Trophoblast cell (in vitro differentiated cells and primary cell): ENCODE measurements at regions not wholly inside any gene's neighbourhood (a gene's known extent, or its start where the extent isn't known, plus 50 kb on each side); places are given as distances from the start of the nearest gene placed in this dataset.

Experiments
- DNase-seq, 2 donors: peaks; one replicate each; pipeline ENCODE4 v3.0.0-alpha.2; 2016
- H2AFZ ChIP-seq: 2 replicates; pipeline ENCODE4 v1.6.1; 2013; ENCODE audit warnings: low read length, moderate library complexity, mild to moderate bottlenecking; ENCODE audit not compliant: insufficient read depth, poor library complexity
- H2AK5ac ChIP-seq: 2 replicates; pipeline ENCODE4 v1.6.1; 2013; ENCODE audit warnings: mild to moderate bottlenecking, low read length
- H2BK120ac ChIP-seq: 2 replicates; pipeline ENCODE4 v1.6.1; 2013; ENCODE audit warnings: low read length, mild to moderate bottlenecking, moderate library complexity; ENCODE audit not compliant: insufficient read depth, poor library complexity
- H2BK12ac ChIP-seq: 2 replicates; pipeline ENCODE4 v1.6.1; 2013; ENCODE audit warnings: mild to moderate bottlenecking, low read length, moderate library complexity
- H2BK5ac ChIP-seq: 2 replicates; pipeline ENCODE4 v1.6.1; 2013; ENCODE audit warnings: low read length, low read depth, moderate library complexity, mild to moderate bottlenecking; ENCODE audit not compliant: poor library complexity
- H3K14ac ChIP-seq: 2 replicates; pipeline ENCODE4 v1.6.1; 2013; ENCODE audit warnings: mild to moderate bottlenecking, low read length
- H3K18ac ChIP-seq: 2 replicates; pipeline ENCODE4 v1.6.1; 2013; ENCODE audit warnings: mild to moderate bottlenecking, low read length
- H3K23ac ChIP-seq: 2 replicates; pipeline ENCODE4 v1.6.1; 2013; ENCODE audit warnings: low read length
- H3K27ac ChIP-seq: 2 replicates; pipeline ENCODE4 v1.5.1; 2013; ENCODE audit warnings: low read depth, mild to moderate bottlenecking, inconsistent platforms, low read length, moderate library complexity
- H3K27me3 ChIP-seq: 2 replicates; pipeline ENCODE4 v1.6.1; 2013; ENCODE audit warnings: inconsistent platforms, mild to moderate bottlenecking, low read length, moderate library complexity; ENCODE audit not compliant: insufficient read depth
- H3K36me3 ChIP-seq, 2 experiments: 1 replicate in 1 of 2; 2 replicates in 1 of 2; pipeline ENCODE4 v1.6.1; 2013; ENCODE audit warnings: low read length in 2 of 2, mild to moderate bottlenecking in 2 of 2, moderate library complexity in 1 of 2; ENCODE audit not compliant: insufficient read depth in 2 of 2, control insufficient read depth in 1 of 2
- H3K4ac ChIP-seq: 2 replicates; pipeline ENCODE4 v1.6.1; 2013; ENCODE audit warnings: low read depth, mild to moderate bottlenecking, low read length, moderate library complexity
- H3K4me1 ChIP-seq, 2 experiments: 1 replicate in 1 of 2; 2 replicates in 1 of 2; pipeline ENCODE4 v1.6.1; 2013; ENCODE audit warnings: low read length in 2 of 2, mild to moderate bottlenecking in 2 of 2, moderate library complexity in 1 of 2; ENCODE audit not compliant: insufficient read depth in 2 of 2, control insufficient read depth in 1 of 2
- H3K4me2 ChIP-seq: 2 replicates; pipeline ENCODE4 v1.6.1; 2013; ENCODE audit warnings: inconsistent platforms, mild to moderate bottlenecking, low read length, moderate library complexity
- H3K4me3 ChIP-seq: 2 replicates; pipeline ENCODE4 v1.5.1; 2013; ENCODE audit warnings: mild to moderate bottlenecking, low read depth, low read length, inconsistent platforms
- H3K79me1 ChIP-seq: one replicate; pipeline ENCODE4 v1.6.1; 2013; ENCODE audit warnings: low read length
- H3K79me2 ChIP-seq: 2 replicates; pipeline ENCODE4 v1.6.1; 2013; ENCODE audit warnings: low read length, mild to moderate bottlenecking; ENCODE audit not compliant: control insufficient read depth, insufficient read depth, poor library complexity
- H3K9ac ChIP-seq: 2 replicates; pipeline ENCODE4 v1.6.1; 2013; ENCODE audit warnings: mild to moderate bottlenecking, low read length
- H3K9me3 ChIP-seq: 2 replicates; pipeline ENCODE4 v1.6.1; 2013; ENCODE audit warnings: low read depth, mild to moderate bottlenecking, control low read depth, inconsistent platforms, low read length; ENCODE audit not compliant: insufficient read depth
- H4K12ac ChIP-seq: 2 replicates; pipeline ENCODE4 v1.6.1; 2013; ENCODE audit warnings: low read depth, mild to moderate bottlenecking, low read length, moderate library complexity
- H4K8ac ChIP-seq: 2 replicates; pipeline ENCODE4 v1.6.1; 2013; ENCODE audit warnings: low read depth, mild to moderate bottlenecking, low read length, moderate library complexity
- H4K91ac ChIP-seq: one replicate; pipeline ENCODE4 v1.6.1; 2013; ENCODE audit warnings: low read depth, mild to moderate bottlenecking, low read length, moderate library complexity
- WGBS: extraction: QIAGEN DNeasy Blood & Tissue Kit; methylation state at CpG from one replicate; pipeline ENCODE4 v1.1.7; 2013; ENCODE audit warnings: missing lambda C conversion rate; ENCODE audit not compliant: insufficient read length, insufficient coverage; ENCODE audit errors: extremely low coverage; 5-methylcytosine and 5-hydroxymethylcytosine counted together

GRCh38 chr12:5155866-5156265 is 112.2 kb downstream of the KCNA5 start:
- no peak overlapping the region for H2BK120ac ChIP-seq
- H2BK5ac ChIP-seq = no peak overlapping the region
- no peak overlapping the region for H3K4me3 ChIP-seq
- H2BK12ac ChIP-seq = no peak overlapping the region
- no peaks in the 10 kb centered on the region for H3K79me1 ChIP-seq
- H2AK5ac ChIP-seq = no peak overlapping the region
- no peak for DNase-seq
- no peak overlapping the region for H3K4ac ChIP-seq
- no CpG with 5 or more reads among the region's 9 CpGs for WGBS
- no peak overlapping the region for H4K91ac ChIP-seq
- no peak overlapping the region for H3K4me2 ChIP-seq
- no peaks in the 10 kb centered on the region for H3K27me3 ChIP-seq
- H3K9me3 ChIP-seq = no peaks in the 10 kb centered on the region
- H2AFZ ChIP-seq = no peak overlapping the region
- H3K14ac ChIP-seq = no peak overlapping the region
- no peak overlapping the region for H3K9ac ChIP-seq
- no peak overlapping the region for H4K8ac ChIP-seq
- no peak overlapping the region for H3K18ac ChIP-seq
- no peak overlapping the region for H3K23ac ChIP-seq
- H4K12ac ChIP-seq = no peak overlapping the region
- no peaks in the 10 kb centered on the region for H3K4me1 ChIP-seq
- no peak overlapping the region for H3K27ac ChIP-seq
- H3K79me2 ChIP-seq = no peaks in the 10 kb centered on the region
- H3K36me3 ChIP-seq = no peaks in the 10 kb centered on the region

- Histone ChIP-seq H2AK5ac (no peak overlapping the region), H3K9ac (no peak overlapping the region), H3K79me2 (no peaks in the 10 kb centered on the region), H2BK120ac (no peak overlapping the region), H4K8ac (no peak overlapping the region), H3K27ac (no peak overlapping the region), H3K36me3 (peaks cover 0 to 2% of the 10 kb centered on the region in 2 experiments), H3K4me3 (no peak overlapping the region), H3K23ac (no peak overlapping the region), H3K4me2 (no peak overlapping the region), H2AFZ (no peak overlapping the region), H2BK12ac (no peak overlapping the region), H3K27me3 (no peaks in the 10 kb centered on the region), H3K4ac (no peak overlapping the region), H3K79me1 (no peaks in the 10 kb centered on the region), H2BK5ac (no peak overlapping the region), H3K18ac (no peak overlapping the region), H3K9me3 (no peaks in the 10 kb centered on the region), H3K14ac (no peak overlapping the region), H4K91ac (no peak overlapping the region), H3K4me1 (no peaks in the 10 kb centered on the region), H4K12ac (no peak overlapping the region)
- no peak for DNase-seq
- WGBS = no CpG with 5 or more reads among the region's 1 CpG
Measured at GRCh38 chr12:5160827-5161226, 117.1 kb downstream of the KCNA5 start.

GRCh38 chr12:5163661-5164060 is 120.0 kb downstream of the KCNA5 start:
- H4K8ac ChIP-seq = no peak overlapping the region
- WGBS = no CpG with 5 or more reads among the region's 3 CpGs
- H3K14ac ChIP-seq = no peak overlapping the region
- H2BK120ac ChIP-seq = no peak overlapping the region
- no peaks in the 10 kb centered on the region for H3K79me2 ChIP-seq
- H3K18ac ChIP-seq = no peak overlapping the region
- H3K9ac ChIP-seq = no peak overlapping the region
- H2BK12ac ChIP-seq = no peak overlapping the region
- no peak overlapping the region for H2AFZ ChIP-seq
- peaks cover 0 to 2% of the 10 kb centered on the region in 2 experiments for H3K36me3 ChIP-seq
- H2BK5ac ChIP-seq = no peak overlapping the region
- no peak overlapping the region for H3K4ac ChIP-seq
- no peaks in the 10 kb centered on the region for H3K9me3 ChIP-seq
- no peak overlapping the region for H4K12ac ChIP-seq
- H3K27ac ChIP-seq = no peak overlapping the region
- no peak overlapping the region for H3K23ac ChIP-seq
- H3K4me2 ChIP-seq = no peak overlapping the region
- H3K79me1 ChIP-seq = no peaks in the 10 kb centered on the region
- no peak overlapping the region for H2AK5ac ChIP-seq
- H3K27me3 ChIP-seq = no peaks in the 10 kb centered on the region
- H3K4me1 ChIP-seq = peaks cover 4 to 6% of the 10 kb centered on the region in 2 experiments
- no peak overlapping the region for H4K91ac ChIP-seq
- no peak for DNase-seq
- no peak overlapping the region for H3K4me3 ChIP-seq

- Histone ChIP-seq H3K36me3 (peaks cover 0 to 2% of the 10 kb centered on the region in 2 experiments), H3K4me1 (peaks cover 4 to 6% of the 10 kb centered on the region in 2 experiments), H4K8ac (no peak overlapping the region), H3K4me2 (no peak overlapping the region), H3K27ac (no peak overlapping the region), H2AK5ac (no peak overlapping the region), H3K27me3 (no peaks in the 10 kb centered on the region), H3K4me3 (no peak overlapping the region), H3K4ac (no peak overlapping the region), H3K23ac (no peak overlapping the region), H2BK12ac (no peak overlapping the region), H3K79me1 (no peaks in the 10 kb centered on the region), H3K9ac (no peak overlapping the region), H2AFZ (no peak overlapping the region), H3K14ac (no peak overlapping the region), H4K91ac (no peak overlapping the region), H4K12ac (no peak overlapping the region), H2BK120ac (no peak overlapping the region), H2BK5ac (no peak overlapping the region), H3K79me2 (no peaks in the 10 kb centered on the region), H3K18ac (no peak overlapping the region), H3K9me3 (no peaks in the 10 kb centered on the region)
- WGBS = no CpG with 5 or more reads among the region's 5 CpGs
- no peak for DNase-seq
Measured at GRCh38 chr12:5165296-5165970, 121.8 kb downstream of the KCNA5 start.
